UCSD-AML1 (cell line): ENCODE measurements at regions not wholly inside any gene's neighbourhood (a gene's known extent, or its start where the extent isn't known, plus 50 kb on each side); places are given as distances from the start of the nearest gene placed in this dataset.

Source experiments
- DNase-seq: peaks from one replicate; lab custom pipeline; 2025; ENCODE audit not compliant: unreplicated experiment; lab: John Stamatoyannopoulos, UW

GRCh38 chr2:16615687-16616615 lies 49.7 kb downstream of the CYRIA start:
- no peak for DNase-seq

- no peak for DNase-seq
Measured at GRCh38 chr2:16615246-16615645, 50.4 kb downstream of the CYRIA start.

GRCh38 chr2:16614314-16614860 lies 51.2 kb downstream of the CYRIA start:
- no peak for DNase-seq

- no peak for DNase-seq
Measured at GRCh38 chr2:16613539-16614011, 52.1 kb downstream of the CYRIA start.

- DNase-seq = no peak
Measured at GRCh38 chr2:16612490-16612889, 53.1 kb downstream of the CYRIA start.

- DNase-seq = no peak
Measured at GRCh38 chr2:16609786-16610185, 55.8 kb downstream of the CYRIA start.

- DNase-seq = peak; percentile 83
Measured at GRCh38 chr2:16608661-16609643, 56.7 kb downstream of the CYRIA start.

- no peak for DNase-seq
Measured at GRCh38 chr2:16607301-16607700, 58.3 kb downstream of the CYRIA start.

GRCh38 chr2:16604236-16604635 lies 61.4 kb downstream of the CYRIA start:
- no peak for DNase-seq

GRCh38 chr2:16591370-16591933 lies 74.2 kb downstream of the CYRIA start:
- no peak for DNase-seq

GRCh38 chr2:16589465-16589864 lies 76.2 kb downstream of the CYRIA start:
- no peak for DNase-seq

- no peak for DNase-seq
Measured at GRCh38 chr2:16588565-16588964, 77.1 kb downstream of the CYRIA start.

GRCh38 chr2:16587601-16588000 lies 78.0 kb downstream of the CYRIA start:
- DNase-seq = no peak

GRCh38 chr2:16584824-16585540 lies 80.7 kb downstream of the CYRIA start:
- no peak for DNase-seq

- no peak for DNase-seq
Measured at GRCh38 chr2:16584084-16584483, 81.5 kb downstream of the CYRIA start.

- no peak for DNase-seq
Measured at GRCh38 chr2:16581241-16581640, 84.4 kb downstream of the CYRIA start.

- DNase-seq = no peak
Measured at GRCh38 chr2:16578081-16578480, 87.6 kb downstream of the CYRIA start.

- no peak for DNase-seq
Measured at GRCh38 chr2:16570516-16570915, 95.1 kb downstream of the CYRIA start.

- DNase-seq = no peak
Measured at GRCh38 chr2:16568998-16569784, 96.4 kb downstream of the CYRIA start.
